Spinal cord (tissue), 9 donors: ENCODE measurements at regions not wholly inside any gene's neighbourhood (a gene's known extent, or its start where the extent isn't known, plus 50 kb on each side); places are given as distances from the start of the nearest gene placed in this dataset.
"Not testable (repeated sequence)": the region's sequence is repeated elsewhere in the genome, so short reads cannot be mapped to it uniquely, and the experiment has no call there.

Experiments
- DNase-seq, 6 donors: peaks; one replicate each; pipeline versions ENCODE4 v3.0.0 to v3.0.0-alpha.2; 2013 to 2015; ENCODE audit warnings: low spot score in 6 of 6, low read depth in 4 of 6
- H3K27ac ChIP-seq: one replicate; pipeline ENCODE4 v1.5.1; 2013; ENCODE audit warnings: low read depth, low read length, control low read depth
- H3K27me3 ChIP-seq: one replicate; pipeline ENCODE4 v1.6.1; 2013; ENCODE audit warnings: low read length; ENCODE audit not compliant: control insufficient read depth, insufficient read depth
- H3K36me3 ChIP-seq: one replicate; pipeline ENCODE4 v1.6.1; 2013; ENCODE audit warnings: low read length; ENCODE audit not compliant: control insufficient read depth, insufficient read depth
- H3K4me1 ChIP-seq: one replicate; pipeline ENCODE4 v1.6.1; 2013; ENCODE audit warnings: low read length; ENCODE audit not compliant: control insufficient read depth, insufficient read depth
- H3K4me3 ChIP-seq: one replicate; pipeline ENCODE4 v1.5.1; 2013; ENCODE audit warnings: low read depth, low read length, control low read depth
- H3K9me3 ChIP-seq: one replicate; pipeline ENCODE4 v1.6.1; 2013; ENCODE audit warnings: low read length; ENCODE audit not compliant: control insufficient read depth, insufficient read depth
- WGBS: methylation state at CpG from one replicate; pipeline ENCODE4 v1.1.5; 2013; ENCODE audit warnings: missing lambda C conversion rate; ENCODE audit not compliant: insufficient coverage; 5-methylcytosine and 5-hydroxymethylcytosine counted together
- donor health status: healthy.

DNA sequence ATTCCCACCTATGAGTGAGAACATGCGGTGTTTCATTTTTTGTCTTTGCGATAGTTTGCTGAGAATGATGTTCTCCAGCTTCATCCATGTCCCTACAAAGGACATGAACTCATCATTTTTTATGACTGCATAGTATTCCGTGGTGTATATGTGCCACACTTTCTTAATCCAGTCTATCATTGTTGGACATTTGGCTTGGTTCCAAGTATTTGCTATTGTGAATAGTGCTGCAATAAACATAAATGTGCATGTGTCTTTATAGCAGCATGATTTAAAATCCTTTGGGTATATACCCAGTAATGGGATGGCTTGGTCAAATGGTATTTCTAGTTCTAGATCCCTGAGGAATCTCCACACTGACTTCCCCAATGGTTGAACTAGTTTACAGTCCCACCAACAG lies 138.9 kb upstream of the GNAI1 start:
- not testable (repeated sequence) for H3K27me3 ChIP-seq, H3K4me1 ChIP-seq, H3K4me3 ChIP-seq, DNase-seq, H3K36me3 ChIP-seq, H3K9me3 ChIP-seq, H3K27ac ChIP-seq
- WGBS, result no CpG with 5 or more reads among the region's 3 CpGs

DNA sequence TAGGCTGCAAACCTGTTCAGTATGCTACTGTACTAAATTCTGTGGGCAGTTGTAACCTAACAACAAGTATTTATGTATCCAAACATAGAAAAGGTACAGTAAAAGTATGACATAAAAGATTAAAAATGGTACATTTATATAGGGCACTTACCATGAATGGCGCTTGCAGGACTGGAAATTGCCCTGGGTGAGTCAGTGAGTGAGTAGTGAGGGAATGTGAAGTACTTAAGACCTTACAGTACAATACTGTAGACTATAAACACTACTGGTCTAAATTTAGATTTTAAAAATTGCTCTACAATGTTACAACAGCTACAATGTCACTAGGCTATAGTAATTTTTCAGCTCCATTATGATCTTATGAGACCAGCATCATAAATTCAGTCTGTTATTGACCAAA lies 146.0 kb upstream of the GNAI1 start:
- no peaks in the 10 kb centered on the region for H3K9me3 ChIP-seq
- no peaks in the 10 kb centered on the region for H3K36me3 ChIP-seq
- no CpG with 5 or more reads among the region's 1 CpG for WGBS
- H3K27me3 ChIP-seq, result no peaks in the 10 kb centered on the region
- H3K27ac ChIP-seq, result no peak overlapping the region
- no peaks in the 10 kb centered on the region for H3K4me1 ChIP-seq
- DNase-seq, result peak in 1 of 6 donors; percentile 16
- no peak overlapping the region for H3K4me3 ChIP-seq

DNA sequence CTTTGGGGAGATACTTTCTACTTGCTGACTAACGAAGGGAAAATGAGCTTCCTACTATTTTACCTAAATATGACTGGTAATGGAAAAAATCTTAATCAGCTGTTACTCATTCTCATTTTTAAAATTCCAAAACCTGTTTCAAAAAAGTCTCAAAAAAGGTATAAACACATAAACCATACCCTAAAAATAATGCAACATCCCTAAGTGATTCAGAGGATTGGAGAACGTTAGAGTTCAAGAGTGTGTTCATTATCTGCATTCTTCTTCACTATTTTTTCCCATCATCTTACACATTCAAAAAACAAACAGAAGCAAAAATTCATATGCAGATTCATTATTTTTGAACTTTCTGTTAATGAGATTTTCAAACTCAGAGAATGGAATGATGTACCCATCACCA lies 150.4 kb upstream of the GNAI1 start:
- H3K27me3 ChIP-seq, result no peaks in the 10 kb centered on the region
- DNase-seq, result no peak
- H3K27ac ChIP-seq, result no peak overlapping the region
- no peaks in the 10 kb centered on the region for H3K36me3 ChIP-seq
- no peaks in the 10 kb centered on the region for H3K9me3 ChIP-seq
- no peak overlapping the region for H3K4me3 ChIP-seq
- no peaks in the 10 kb centered on the region for H3K4me1 ChIP-seq
- no CpG with 5 or more reads among the region's 2 CpGs for WGBS

DNA sequence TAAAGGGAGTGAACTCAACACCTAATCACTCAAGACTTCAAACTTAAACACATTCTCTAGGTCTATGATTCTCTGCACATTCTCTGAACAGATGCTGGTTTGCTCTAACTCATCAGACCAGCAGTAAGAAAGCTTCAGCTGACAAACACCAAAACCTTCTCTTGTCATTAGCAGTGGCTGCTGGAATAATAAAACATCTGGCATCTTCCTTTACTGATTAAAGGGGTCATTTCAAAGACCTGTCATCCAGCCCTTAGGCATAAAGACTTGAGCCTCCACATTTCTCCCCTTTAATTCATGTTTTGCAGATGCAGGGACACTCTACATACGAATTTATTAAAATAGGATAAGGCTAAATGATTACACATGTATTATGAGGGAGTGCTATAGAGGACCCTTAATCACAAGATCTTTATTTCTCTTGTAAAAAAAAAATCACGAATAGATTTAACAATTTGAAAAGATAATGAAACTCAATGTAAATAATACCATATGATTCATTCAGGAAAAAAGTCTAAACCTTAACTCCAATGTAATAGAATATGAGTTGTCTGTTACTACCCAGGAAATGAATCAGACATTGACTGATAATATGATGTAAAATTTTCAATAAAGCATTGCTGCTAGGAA lies 152.4 kb upstream of the GNAI1 start:
- WGBS, result no CpG with 5 or more reads among the region's 2 CpGs
- no peak overlapping the region for H3K27ac ChIP-seq
- DNase-seq, result peak in 1 of 6 donors; percentile 16
- H3K27me3 ChIP-seq, result no peaks in the 10 kb centered on the region
- H3K9me3 ChIP-seq, result no peaks in the 10 kb centered on the region
- no peak overlapping the region for H3K4me3 ChIP-seq
- H3K4me1 ChIP-seq, result no peaks in the 10 kb centered on the region
- H3K36me3 ChIP-seq, result no peaks in the 10 kb centered on the region

DNA sequence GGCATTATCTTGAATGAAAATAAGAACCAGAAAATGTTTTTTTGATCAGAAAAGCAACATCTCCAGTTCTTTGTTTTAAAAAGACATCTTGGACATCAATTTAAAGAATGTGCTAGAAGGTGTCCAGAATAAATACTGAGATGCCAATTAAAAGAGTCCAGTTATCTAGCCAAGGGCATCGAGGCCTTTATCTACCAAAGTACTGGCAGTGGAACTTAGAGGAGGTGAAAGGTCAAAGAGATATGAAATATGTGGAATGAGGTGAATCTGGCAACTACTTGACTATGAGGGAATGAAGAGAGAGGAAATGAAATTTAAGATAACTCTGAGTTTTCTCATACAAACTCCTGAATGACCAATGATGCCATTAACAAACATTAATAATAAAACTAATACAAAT lies 154.3 kb upstream of the GNAI1 start:
- H3K36me3 ChIP-seq, result no peaks in the 10 kb centered on the region
- no peak overlapping the region for H3K27ac ChIP-seq
- 100% methylated on average over 1 of the region's 1 CpG for WGBS
- H3K4me3 ChIP-seq, result no peak overlapping the region
- H3K27me3 ChIP-seq, result no peaks in the 10 kb centered on the region
- DNase-seq, result no peak
- H3K4me1 ChIP-seq, result no peaks in the 10 kb centered on the region
- H3K9me3 ChIP-seq, result no peaks in the 10 kb centered on the region

DNA sequence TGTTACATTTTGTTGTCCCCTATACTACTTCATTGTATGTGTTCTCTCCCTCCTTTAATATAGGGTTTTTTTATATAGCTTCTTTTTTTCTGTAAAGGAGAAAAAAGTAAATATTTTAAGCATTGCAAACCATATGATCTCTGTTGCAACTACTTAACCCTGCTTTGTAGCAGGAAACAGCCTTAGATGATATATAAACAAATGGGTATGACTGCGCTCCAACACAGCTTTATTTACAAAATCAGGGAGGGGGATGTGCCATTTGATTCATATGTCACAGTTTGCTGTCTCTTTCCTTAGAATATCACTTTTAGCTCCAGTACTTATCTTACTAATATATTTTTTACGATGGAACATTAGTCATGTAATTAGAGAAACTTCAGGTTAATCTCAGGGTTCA lies 155.2 kb upstream of the GNAI1 start:
- WGBS, result no CpG with 5 or more reads among the region's 2 CpGs
- no peaks in the 10 kb centered on the region for H3K4me1 ChIP-seq
- no peaks in the 10 kb centered on the region for H3K36me3 ChIP-seq
- DNase-seq, result no peak
- no peaks in the 10 kb centered on the region for H3K27me3 ChIP-seq
- H3K27ac ChIP-seq, result no peak overlapping the region
- no peaks in the 10 kb centered on the region for H3K9me3 ChIP-seq
- H3K4me3 ChIP-seq, result no peak overlapping the region

DNA sequence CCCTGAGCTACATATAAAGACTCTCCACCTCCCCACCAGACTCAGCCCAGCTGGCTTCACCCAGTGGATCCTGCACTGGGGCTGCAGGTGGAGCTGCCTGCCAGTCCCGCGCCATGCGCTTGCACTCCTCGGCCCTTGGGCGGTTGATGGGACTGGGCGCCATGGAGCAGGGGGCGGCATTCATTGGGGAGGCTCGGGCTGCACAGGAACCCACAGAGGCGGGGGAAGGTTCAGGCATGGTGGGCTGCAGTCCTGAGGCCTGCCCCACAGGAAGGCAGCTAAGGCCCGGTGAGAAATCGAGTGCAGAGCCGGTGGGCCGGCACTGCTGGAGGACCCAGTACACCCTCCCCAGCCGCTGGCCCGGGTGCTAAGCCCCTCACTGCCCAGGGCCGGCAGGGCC lies 157.2 kb upstream of the GNAI1 start:
- 97% methylated on average over 16 of the region's 16 CpGs for WGBS
- H3K4me3 ChIP-seq, result no peak overlapping the region
- H3K9me3 ChIP-seq, result peaks cover 3% of the 10 kb centered on the region
- no peak overlapping the region for H3K27ac ChIP-seq
- H3K27me3 ChIP-seq, result no peaks in the 10 kb centered on the region
- DNase-seq, result no peak
- H3K4me1 ChIP-seq, result no peaks in the 10 kb centered on the region
- H3K36me3 ChIP-seq, result no peaks in the 10 kb centered on the region

DNA sequence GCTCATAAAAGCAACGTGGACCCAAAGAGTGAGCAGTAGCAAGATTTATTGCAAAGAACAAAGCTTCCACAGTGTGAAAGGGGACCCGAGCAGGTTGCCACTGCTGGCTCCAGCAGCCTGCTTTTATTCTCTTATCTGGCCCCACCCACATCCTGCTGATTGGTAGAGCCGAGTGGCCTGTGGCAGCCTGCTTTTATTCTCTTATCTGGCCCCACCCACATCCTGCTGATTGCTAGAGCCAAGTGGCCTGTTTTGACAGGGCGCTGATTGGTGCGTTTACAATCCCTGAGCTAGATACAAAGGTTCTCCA lies 158.0 kb upstream of the GNAI1 start:
- not testable (repeated sequence) for DNase-seq, H3K36me3 ChIP-seq, H3K4me1 ChIP-seq, H3K27me3 ChIP-seq, H3K4me3 ChIP-seq, H3K27ac ChIP-seq, H3K9me3 ChIP-seq
- 71% methylated on average over 5 of the region's 5 CpGs for WGBS

DNA sequence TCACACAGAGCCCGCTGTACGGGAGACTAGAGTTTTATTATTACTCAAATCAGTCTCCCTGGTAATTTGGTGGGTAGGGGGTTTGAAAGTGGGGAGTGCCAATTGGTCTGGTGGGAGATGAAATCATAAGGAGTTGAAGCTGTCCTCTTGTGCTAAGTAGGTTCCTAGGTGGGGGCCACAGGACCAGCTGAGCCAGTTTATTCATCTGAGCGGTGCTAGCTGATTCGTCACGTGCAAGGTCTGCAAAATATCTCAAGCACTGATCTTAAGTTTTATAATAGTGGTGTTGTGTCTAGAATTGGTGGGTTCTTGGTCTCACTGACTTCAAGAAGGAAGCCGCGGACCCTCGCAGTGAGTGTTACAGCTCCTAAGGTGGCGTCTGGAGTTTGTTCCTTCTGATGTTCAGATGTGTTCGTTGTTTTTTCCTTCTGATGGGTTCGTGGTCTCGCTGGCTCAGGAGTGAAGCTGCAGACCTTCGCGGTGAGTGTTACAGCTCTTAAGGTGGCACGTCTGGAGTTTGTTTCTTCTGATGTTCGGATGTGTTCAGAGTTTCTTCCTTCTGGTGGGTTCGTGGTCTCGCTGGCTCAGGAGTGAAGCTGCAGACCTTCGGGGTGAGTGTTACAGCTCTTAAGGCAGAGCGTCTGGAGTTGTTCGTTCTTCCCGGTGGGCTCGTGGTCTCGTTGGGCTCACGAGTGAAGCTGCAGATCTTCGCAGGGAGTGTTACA lies 158.5 kb upstream of the GNAI1 start:
- not testable (repeated sequence) for H3K27me3 ChIP-seq, H3K4me3 ChIP-seq, H3K4me1 ChIP-seq, H3K9me3 ChIP-seq, H3K27ac ChIP-seq, H3K36me3 ChIP-seq
- 83% methylated on average over 24 of the region's 26 CpGs for WGBS
- peak in 1 of 6 donors; percentile 17 for DNase-seq

DNA sequence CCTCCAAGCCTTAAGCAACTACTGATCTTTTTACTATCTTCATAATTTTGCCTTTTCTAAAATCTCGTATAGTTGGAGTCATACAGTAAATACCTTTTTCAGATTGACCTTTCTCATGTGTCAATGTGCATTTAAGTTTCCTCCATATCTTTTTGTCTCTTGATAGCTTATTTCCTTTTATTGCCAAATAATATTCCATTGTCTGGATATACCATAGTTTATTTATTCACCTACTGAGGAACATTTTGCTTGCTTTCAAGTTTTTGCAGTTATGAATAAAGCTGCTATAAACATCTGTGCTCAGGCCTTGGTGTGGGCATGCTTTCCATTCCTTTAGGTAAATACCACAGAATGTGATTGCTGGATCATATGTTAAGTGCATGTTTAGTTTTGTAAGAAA lies 161.2 kb upstream of the GNAI1 start:
- Histone ChIP-seq H3K27ac (no peak overlapping the region), H3K9me3 (peaks cover 3% of the 10 kb centered on the region), H3K36me3 (no peaks in the 10 kb centered on the region), H3K4me3 (no peak overlapping the region), H3K27me3 (no peaks in the 10 kb centered on the region), H3K4me1 (no peaks in the 10 kb centered on the region)
- DNase-seq, result no peak
- WGBS, result 100% methylated on average over 1 of the region's 1 CpG
